Left cardiac atrium (tissue), 4 donors: ENCODE measurements at regions not wholly inside any gene's neighbourhood (a gene's known extent, or its start where the extent isn't known, plus 50 kb on each side); places are given as distances from the start of the nearest gene placed in this dataset.
"Not testable (repeated sequence)": the region's sequence is repeated elsewhere in the genome, so short reads cannot be mapped to it uniquely, and the experiment has no call there.

Source experiments
- ATAC-seq, 2 donors: fragments of 200-7000 bp; cut with Tn5 transposase; one replicate each; pipeline ENCODE4 v1.9.1; 2020; ENCODE audit warnings: mild to moderate bottlenecking in 2 of 2, moderate library complexity in 2 of 2
- DNase-seq: peaks from one replicate; pipeline ENCODE4 v3.0.0-alpha.2; 2020
- intact Hi-C, 2 donors: fragments of 100-400 bp; cut with DNase I; formaldehyde crosslinking; loops; one replicate each; pipeline versions ENCODE4 v1.14.1 to v1.15.1; 2022 to 2023
- donor health status: DM: no; HTN: yes; CAD: no.
- donor health status: DM: no; HTN: yes; CAD: no; lungs with severe emphysema.
- donor health status: DM: yes; HTN: yes; CAD: no.
- donor health status: Dilated cardiomyopathy.

- DNase-seq, intact Hi-C loops, ATAC-seq: not testable (repeated sequence)
Observed at GRCh38 chr13:65771704-65772313, 1458.3 kb downstream of the PCDH9 start.

GRCh38 chr13:65768545-65768944 lies 1461.6 kb downstream of the PCDH9 start:
- DNase-seq: no peak
- intact Hi-C loops: no loop called here
- no peak for ATAC-seq

GRCh38 chr13:65763811-65764210 lies 1466.3 kb downstream of the PCDH9 start:
- DNase-seq (no peak), ATAC-seq (no peak)
- intact Hi-C loops: no loop called here

- no peak for DNase-seq
- ATAC-seq: no peak
- intact Hi-C loops: no loop called here
Observed at GRCh38 chr13:65762012-65762411, 1468.1 kb downstream of the PCDH9 start.

- DNase-seq (no peak), ATAC-seq (no peak)
- intact Hi-C loops: no loop called here
Observed at GRCh38 chr13:65756071-65756671, 1474.0 kb downstream of the PCDH9 start.

- no peak for DNase-seq
- intact Hi-C loops: no loop called here
- ATAC-seq: no peak
Observed at GRCh38 chr13:65748227-65748626, 1481.9 kb downstream of the PCDH9 start.

GRCh38 chr13:65746406-65746921 lies 1483.7 kb downstream of the PCDH9 start:
- no peak for ATAC-seq
- intact Hi-C loops: no loop called here
- DNase-seq: no peak

- ATAC-seq (no peak), DNase-seq (no peak)
- intact Hi-C loops: no loop called here
Observed at GRCh38 chr13:65744836-65745235, 1485.3 kb downstream of the PCDH9 start.

DNA sequence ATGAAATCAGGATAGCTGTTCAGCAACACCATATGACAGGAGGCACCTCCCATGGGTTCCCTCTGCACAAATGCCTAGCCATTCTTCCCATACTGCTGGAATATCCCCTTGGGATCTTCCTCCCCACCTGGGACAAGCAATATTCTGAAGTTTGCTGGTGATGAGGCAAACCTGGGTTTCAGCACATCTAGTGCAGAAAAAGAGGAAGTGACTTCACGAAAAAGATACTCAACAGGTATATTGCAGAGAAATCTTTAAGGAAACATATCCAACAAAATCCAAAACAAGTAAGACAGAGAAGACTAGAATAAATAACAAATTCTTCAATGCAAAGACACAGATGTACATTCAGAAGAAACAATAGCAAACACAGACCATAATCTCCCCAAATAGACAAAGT lies 1497.0 kb downstream of the PCDH9 start:
- no peak for ATAC-seq
- intact Hi-C loops: no loop called here
- DNase-seq: no peak

DNA sequence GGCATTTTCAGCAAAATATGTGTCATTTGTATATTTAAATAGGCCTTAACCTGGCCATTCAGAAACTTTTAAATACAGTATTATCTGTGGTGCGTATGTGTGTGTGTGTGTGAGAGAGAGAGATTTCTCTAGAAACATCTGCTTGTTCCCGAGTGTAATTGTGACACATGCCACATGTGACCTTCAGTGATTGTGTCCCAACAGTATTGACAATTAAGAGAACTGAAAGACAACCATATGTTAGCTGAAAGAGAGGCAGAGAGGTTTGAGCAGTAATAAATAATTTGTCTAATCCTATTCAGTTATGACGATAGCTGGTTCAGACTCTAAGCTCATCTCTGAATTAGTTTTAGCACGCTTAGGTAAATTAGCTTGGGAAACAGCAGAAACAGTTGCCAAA lies 1503.1 kb downstream of the PCDH9 start:
- ATAC-seq: no peak

GRCh38 chr13:65725006-65725405 lies 1505.1 kb downstream of the PCDH9 start:
- intact Hi-C loops: no loop called here
- DNase-seq (no peak), ATAC-seq (no peak)

More for the DNA sequence above, 1503.1 kb downstream of the PCDH9 start:
- intact Hi-C loops: no loop called here
- no peak for DNase-seq

GRCh38 chr13:65724226-65724625 lies 1505.9 kb downstream of the PCDH9 start:
- intact Hi-C loops: no loop called here
- ATAC-seq (no peak), DNase-seq (no peak)

DNA sequence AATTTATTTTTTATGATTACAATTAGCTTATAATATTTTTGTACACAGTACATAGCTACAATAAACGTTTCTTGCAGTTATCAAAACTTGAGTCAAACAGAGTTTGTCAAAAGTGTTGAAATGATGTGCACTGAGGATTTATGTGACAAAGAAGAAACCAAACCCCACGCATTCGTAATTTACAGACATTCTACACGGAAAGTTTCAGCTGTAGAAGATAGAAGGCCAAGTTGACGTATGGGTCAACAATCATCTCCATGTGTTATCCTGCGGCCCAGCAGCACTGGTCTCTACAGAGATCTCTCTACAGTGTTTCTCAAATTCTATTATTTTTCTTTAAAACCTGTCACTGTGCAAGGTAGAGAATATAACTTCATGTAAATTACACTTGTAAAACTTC lies 1507.6 kb downstream of the PCDH9 start:
- intact Hi-C loops: no loop called here
- ATAC-seq: no peak
- no peak for DNase-seq

DNA sequence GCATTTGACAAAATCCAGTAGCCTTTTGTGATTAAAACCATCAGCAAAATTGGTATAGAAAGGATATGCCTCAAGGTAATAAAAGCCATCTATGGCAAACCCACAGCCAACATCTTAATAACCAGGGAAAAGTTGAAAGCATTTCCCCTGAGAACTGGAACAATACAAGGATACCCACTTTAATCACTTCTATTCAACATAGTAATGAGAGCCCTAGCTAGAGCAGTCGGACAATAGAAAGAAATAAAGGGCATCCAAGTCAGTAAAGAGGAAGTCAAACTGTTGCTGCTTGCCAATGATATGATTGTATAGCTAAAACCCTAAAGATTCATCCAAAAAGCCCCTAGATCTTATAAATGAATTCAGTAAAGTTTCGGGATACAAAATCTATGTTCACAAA lies 1510.3 kb downstream of the PCDH9 start:
- no peak for ATAC-seq
- intact Hi-C loops: no loop called here
- no peak for DNase-seq

DNA sequence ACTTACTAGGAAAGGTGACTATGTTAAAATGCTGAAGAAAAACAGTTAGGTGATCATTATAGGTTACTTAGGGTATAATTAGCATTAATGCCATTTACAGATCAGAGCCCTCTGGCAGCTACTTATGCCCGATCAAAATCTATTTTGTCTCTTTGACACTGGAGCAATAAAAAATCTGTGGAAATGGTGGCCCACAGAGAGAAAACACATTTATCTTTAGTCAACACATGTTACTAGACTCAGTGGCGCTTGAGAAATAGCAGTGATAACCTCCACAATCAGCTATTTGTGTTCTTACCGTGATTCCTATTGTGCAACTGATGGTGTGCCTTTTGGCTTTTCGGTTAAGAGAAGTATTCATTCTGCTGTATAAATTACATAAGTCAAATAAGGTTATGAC lies 1519.6 kb downstream of the PCDH9 start:
- intact Hi-C loops: no loop called here
- ATAC-seq: no peak
- no peak for DNase-seq

- DNase-seq (no peak), ATAC-seq (no peak)
- intact Hi-C loops: no loop called here
Observed at GRCh38 chr13:65697843-65698242, 1532.3 kb downstream of the PCDH9 start.

- ATAC-seq (peak in 1 of 2 donors; percentile 43), DNase-seq (no peak)
- intact Hi-C loops: no loop called here
Observed at GRCh38 chr13:65679240-65679639, 1550.9 kb downstream of the PCDH9 start.

GRCh38 chr13:65677906-65678305 lies 1552.2 kb downstream of the PCDH9 start:
- ATAC-seq (no peak), DNase-seq (no peak)
- intact Hi-C loops: no loop called here

GRCh38 chr13:65675383-65675782 lies 1554.8 kb downstream of the PCDH9 start:
- intact Hi-C loops, DNase-seq, ATAC-seq: not testable (repeated sequence)

GRCh38 chr13:65670014-65670625 lies 1560.0 kb downstream of the PCDH9 start:
- ATAC-seq: no peak
- DNase-seq: no peak
- intact Hi-C loops: no loop called here

DNA sequence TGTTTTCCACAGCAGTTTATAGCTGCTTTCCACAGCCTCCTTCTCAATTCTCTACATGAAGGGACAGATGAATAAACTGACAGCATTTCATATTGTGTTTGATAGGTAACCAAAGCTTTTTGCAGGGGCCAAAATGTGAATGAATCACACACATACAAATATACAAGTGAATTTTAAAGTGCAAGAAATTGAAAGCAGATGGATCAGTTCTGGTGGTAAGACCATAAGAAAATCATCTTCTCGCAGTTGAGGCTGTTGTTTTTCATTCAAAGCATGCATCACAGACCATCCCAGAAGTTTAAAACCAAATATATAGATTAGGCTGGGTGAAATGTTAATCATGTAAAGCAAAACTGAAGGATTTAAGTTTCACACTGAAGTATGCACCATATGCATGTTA lies 1569.4 kb downstream of the PCDH9 start:
- DNase-seq (no peak), ATAC-seq (no peak)
- intact Hi-C loops: no loop called here
